ENCODE measurements at regions not wholly inside any gene's neighbourhood (a gene's known extent, or its start where the extent isn't known, plus 50 kb on each side); places are given as distances from the start of the nearest gene placed in this dataset.

DNA sequence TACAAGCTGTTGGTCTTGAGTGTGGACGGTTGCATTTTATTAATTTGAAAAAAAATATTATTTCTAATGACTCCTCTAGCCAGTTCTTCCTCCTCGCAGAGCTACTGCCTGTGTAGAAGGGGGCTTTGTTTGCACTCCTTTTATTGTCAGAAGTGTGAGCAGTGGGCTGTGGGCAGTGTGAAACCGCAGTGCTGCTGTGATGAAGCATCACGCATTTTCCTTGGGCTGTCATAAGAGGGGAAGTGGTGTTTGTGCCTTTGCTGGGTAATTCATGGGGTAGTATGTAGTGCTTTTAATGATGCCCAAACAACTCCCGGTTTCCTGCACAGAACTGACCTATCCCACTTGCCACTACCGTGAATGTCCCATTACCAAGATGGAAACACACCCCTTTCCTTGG lies 357.3 kb downstream of the ZNF536 start:
- Histone ChIP-seq H4K20me1 (ENCODE audit: control insufficient read depth, insufficient read depth, insufficient read length) (no peaks in the 10 kb centered on the region), H3K18ac (ENCODE audit: insufficient read length, low read depth, low read length) (no peak overlapping the region), H3K4ac (ENCODE audit: low read depth, low read length) (no peak overlapping the region), H2BK15ac (ENCODE audit: low read depth, low read length) (no peak overlapping the region), H2AFZ (ENCODE audit: low read length) (no peak overlapping the region), H3K9ac (ENCODE audit: extremely low read depth, insufficient read length, low read length) (no peak overlapping the region), H4K5ac (ENCODE audit: insufficient read length, low read depth, low read length) (no peak overlapping the region), H3K27me3 (ENCODE audit: insufficient read depth, low read length) (no peaks in the 10 kb centered on the region), H3K23me2 (ENCODE audit: insufficient read length, low read depth, low read length, poor library complexity, severe bottlenecking) (no peaks in the 10 kb centered on the region), H3K56ac (ENCODE audit: insufficient read length, low read depth, low read length) (no peak overlapping the region), H4K8ac (replicated peaks; ENCODE audit: insufficient read length, low read depth, low read length) (no peak overlapping the region), H3K14ac (ENCODE audit: insufficient read depth, low read length) (no peak overlapping the region), H3T11ph (ENCODE audit: low read length) (no peak overlapping the region), H3K4me1 (ENCODE audit: insufficient read depth, low read length) (no peaks in the 10 kb centered on the region), H3K79me1 (ENCODE audit: insufficient read depth, low read depth, low read length, poor library complexity, severe bottlenecking) (no peaks in the 10 kb centered on the region), H3K4me2 (ENCODE audit: insufficient read depth, insufficient read length, low read length) (no peak overlapping the region), H2BK5ac (ENCODE audit: insufficient read length, low read length) (no peak overlapping the region), H2BK12ac (ENCODE audit: insufficient read length, low read depth, low read length) (no peak overlapping the region), H2BK120ac (ENCODE audit: low read depth, low read length, poor library complexity, severe bottlenecking) (no peak overlapping the region), H3K27ac (ENCODE audit: insufficient read length, low read depth, low read length) (no peak overlapping the region), H2AK5ac (ENCODE audit: insufficient read length, low read length) (no peak overlapping the region), H2BK20ac (ENCODE audit: low read depth, low read length, poor library complexity, severe bottlenecking) (no peak overlapping the region), H3K23ac (ENCODE audit: insufficient read length, low read depth, low read length) (no peak overlapping the region), H4K91ac (ENCODE audit: insufficient read length, low read depth, low read length) (no peak overlapping the region), H3K79me2 (ENCODE audit: insufficient read depth, low read length) (no peaks in the 10 kb centered on the region), H3K9me3 (ENCODE audit: control insufficient read depth, low read depth, low read length) (no peaks in the 10 kb centered on the region)
- no peak overlapping the region for H3K27ac Mint-ChIP-seq
- WGBS (ENCODE audit: extremely low coverage, insufficient read length, low lambda C conversion rate), result no CpG with 5 or more reads among the region's 6 CpGs
- H3K9me3 Mint-ChIP-seq, result no peaks in the 10 kb centered on the region; a peak in 1 of 5 replicates
- H3K36me3 Mint-ChIP-seq (ENCODE audit: insufficient read depth in 1 of 3, low read depth in 3 of 3), result no peaks in the 10 kb centered on the region; a peak in 1 of 7 replicates
- no peaks in the 10 kb centered on the region for H3K27me3 Mint-ChIP-seq (ENCODE audit: low read depth)
- no peak overlapping the region for H3K4me3 Mint-ChIP-seq
- TF ChIP-seq, protein P1, sequence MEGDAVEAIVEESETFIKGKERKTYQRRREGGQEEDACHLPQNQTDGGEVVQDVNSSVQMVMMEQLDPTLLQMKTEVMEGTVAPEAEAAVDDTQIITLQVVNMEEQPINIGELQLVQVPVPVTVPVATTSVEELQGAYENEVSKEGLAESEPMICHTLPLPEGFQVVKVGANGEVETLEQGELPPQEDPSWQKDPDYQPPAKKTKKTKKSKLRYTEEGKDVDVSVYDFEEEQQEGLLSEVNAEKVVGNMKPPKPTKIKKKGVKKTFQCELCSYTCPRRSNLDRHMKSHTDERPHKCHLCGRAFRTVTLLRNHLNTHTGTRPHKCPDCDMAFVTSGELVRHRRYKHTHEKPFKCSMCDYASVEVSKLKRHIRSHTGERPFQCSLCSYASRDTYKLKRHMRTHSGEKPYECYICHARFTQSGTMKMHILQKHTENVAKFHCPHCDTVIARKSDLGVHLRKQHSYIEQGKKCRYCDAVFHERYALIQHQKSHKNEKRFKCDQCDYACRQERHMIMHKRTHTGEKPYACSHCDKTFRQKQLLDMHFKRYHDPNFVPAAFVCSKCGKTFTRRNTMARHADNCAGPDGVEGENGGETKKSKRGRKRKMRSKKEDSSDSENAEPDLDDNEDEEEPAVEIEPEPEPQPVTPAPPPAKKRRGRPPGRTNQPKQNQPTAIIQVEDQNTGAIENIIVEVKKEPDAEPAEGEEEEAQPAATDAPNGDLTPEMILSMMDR (conservative IDR thresholded peaks at IDR 0.05), result no peak
- H3K4me1 Mint-ChIP-seq, result peaks cover 6% of the 10 kb centered on the region in 2 experiments
- no peak for DNase-seq

Measured in H9 (cell line).